ENCODE measurements at regions not wholly inside any gene's neighbourhood (a gene's known extent, or its start where the extent isn't known, plus 50 kb on each side); places are given as distances from the start of the nearest gene placed in this dataset.
"Not testable (repeated sequence)": the region's sequence is repeated elsewhere in the genome, so short reads cannot be mapped to it uniquely, and the experiment has no call there.

GRCh38 chr17:64729201-64729600 lies 67.1 kb upstream of the SMURF2 start:
- no peak for DNase-seq (ENCODE audit: low read depth)
- H3K4me3 ChIP-seq (ENCODE audit: low read depth, low read length): no peak overlapping the region
- in situ Hi-C loops (cut with HindIII; ENCODE audit: low sequenced_read_pairs): no loop called here
- TF ChIP-seq CTCF (IDR thresholded peaks at IDR 0.05; ENCODE audit: low read depth, low read length, missing control alignments): no peak

GRCh38 chr17:64728041-64728695 lies 66.1 kb upstream of the SMURF2 start:
- no peak for TF ChIP-seq CTCF (IDR thresholded peaks at IDR 0.05; ENCODE audit: low read depth, low read length, missing control alignments)
- H3K4me3 ChIP-seq (ENCODE audit: low read depth, low read length): no peak overlapping the region
- in situ Hi-C loops (cut with HindIII; ENCODE audit: low sequenced_read_pairs): no loop called here
- DNase-seq (ENCODE audit: low read depth): no peak

- in situ Hi-C loops (cut with HindIII; ENCODE audit: low sequenced_read_pairs); H3K4me3 ChIP-seq (ENCODE audit: low read depth, low read length); DNase-seq (ENCODE audit: low read depth): not testable (repeated sequence)
These were observed 63.9 kb upstream of the SMURF2 start for GRCh38 chr17:64726025-64726424.

GRCh38 chr17:64724246-64724645 lies 62.1 kb upstream of the SMURF2 start:
- DNase-seq (ENCODE audit: low read depth); H3K4me3 ChIP-seq (ENCODE audit: low read depth, low read length); in situ Hi-C loops (cut with HindIII; ENCODE audit: low sequenced_read_pairs): not testable (repeated sequence)

GRCh38 chr17:64723781-64724180 lies 61.7 kb upstream of the SMURF2 start:
- in situ Hi-C loops (cut with HindIII; ENCODE audit: low sequenced_read_pairs): no loop called here
- DNase-seq (ENCODE audit: low read depth): no peak
- no peak for TF ChIP-seq CTCF (IDR thresholded peaks at IDR 0.05; ENCODE audit: low read depth, low read length, missing control alignments)
- H3K4me3 ChIP-seq (ENCODE audit: low read depth, low read length): no peak overlapping the region

- in situ Hi-C loops (cut with HindIII; ENCODE audit: low sequenced_read_pairs); DNase-seq (ENCODE audit: low read depth); H3K4me3 ChIP-seq (ENCODE audit: low read depth, low read length): not testable (repeated sequence)
These were observed 59.4 kb upstream of the SMURF2 start for GRCh38 chr17:64721556-64721955.

- DNase-seq (ENCODE audit: low read depth); H3K4me3 ChIP-seq (ENCODE audit: low read depth, low read length); in situ Hi-C loops (cut with HindIII; ENCODE audit: low sequenced_read_pairs): not testable (repeated sequence)
These were observed 58.1 kb upstream of the SMURF2 start for GRCh38 chr17:64720253-64720652.

GRCh38 chr17:64719517-64719916 lies 57.4 kb upstream of the SMURF2 start:
- DNase-seq (ENCODE audit: low read depth); in situ Hi-C loops (cut with HindIII; ENCODE audit: low sequenced_read_pairs); H3K4me3 ChIP-seq (ENCODE audit: low read depth, low read length): not testable (repeated sequence)

- in situ Hi-C loops (cut with HindIII; ENCODE audit: low sequenced_read_pairs); H3K4me3 ChIP-seq (ENCODE audit: low read depth, low read length); DNase-seq (ENCODE audit: low read depth): not testable (repeated sequence)
These were observed 56.7 kb upstream of the SMURF2 start for GRCh38 chr17:64718816-64719215.

GRCh38 chr17:64718058-64718457 lies 56.0 kb upstream of the SMURF2 start:
- TF ChIP-seq CTCF (IDR thresholded peaks at IDR 0.05; ENCODE audit: low read depth, low read length, missing control alignments): no peak
- DNase-seq (ENCODE audit: low read depth): no peak
- H3K4me3 ChIP-seq (ENCODE audit: low read depth, low read length): no peak overlapping the region
- in situ Hi-C loops (cut with HindIII; ENCODE audit: low sequenced_read_pairs): no loop called here

- DNase-seq (ENCODE audit: low read depth); H3K4me3 ChIP-seq (ENCODE audit: low read depth, low read length); in situ Hi-C loops (cut with HindIII; ENCODE audit: low sequenced_read_pairs): not testable (repeated sequence)
These were observed 54.4 kb upstream of the SMURF2 start for GRCh38 chr17:64716496-64716895.

- DNase-seq (ENCODE audit: low read depth); H3K4me3 ChIP-seq (ENCODE audit: low read depth, low read length); in situ Hi-C loops (cut with HindIII; ENCODE audit: low sequenced_read_pairs): not testable (repeated sequence)
These were observed 51.7 kb upstream of the SMURF2 start for GRCh38 chr17:64713786-64714185.
